Kidney epithelial cell (primary cell): ENCODE measurements at regions not wholly inside any gene's neighbourhood (a gene's known extent, or its start where the extent isn't known, plus 50 kb on each side); places are given as distances from the start of the nearest gene placed in this dataset.
"Not testable (repeated sequence)": the region's sequence is repeated elsewhere in the genome, so short reads cannot be mapped to it uniquely, and the experiment has no call there.

Experiments used
- DNase-seq: peaks from one replicate; pipeline ENCODE4 v3.0.0-alpha.2; 2010; ENCODE audit warnings: low read depth
- H3K27me3 ChIP-seq: 2 replicates; pipeline ENCODE4 v1.6.0; 2011; ENCODE audit warnings: low read length; ENCODE audit not compliant: control insufficient read depth, insufficient read depth
- H3K36me3 ChIP-seq: 2 replicates; pipeline ENCODE4 v1.5.1; 2011; ENCODE audit warnings: low read length; ENCODE audit not compliant: control insufficient read depth, insufficient read depth
- H3K4me3 ChIP-seq: 2 replicates; pipeline ENCODE4 v1.5.1; 2011; ENCODE audit warnings: low read depth, mild to moderate bottlenecking, control low read depth, low read length
- TF ChIP-seq, protein P1 (sequence below): IDR thresholded peaks from 2 replicates; pipeline ENCODE4 v1.5.1; 2011; ENCODE audit warnings: mild to moderate bottlenecking, moderate library complexity, low read length, control low read depth, inconsistent platforms; ENCODE audit not compliant: insufficient read depth, poor library complexity, severe bottlenecking

GRCh38 chr12:13900718-13901117 lies 80.7 kb downstream of the GRIN2B start:
- TF ChIP-seq, protein P1, sequence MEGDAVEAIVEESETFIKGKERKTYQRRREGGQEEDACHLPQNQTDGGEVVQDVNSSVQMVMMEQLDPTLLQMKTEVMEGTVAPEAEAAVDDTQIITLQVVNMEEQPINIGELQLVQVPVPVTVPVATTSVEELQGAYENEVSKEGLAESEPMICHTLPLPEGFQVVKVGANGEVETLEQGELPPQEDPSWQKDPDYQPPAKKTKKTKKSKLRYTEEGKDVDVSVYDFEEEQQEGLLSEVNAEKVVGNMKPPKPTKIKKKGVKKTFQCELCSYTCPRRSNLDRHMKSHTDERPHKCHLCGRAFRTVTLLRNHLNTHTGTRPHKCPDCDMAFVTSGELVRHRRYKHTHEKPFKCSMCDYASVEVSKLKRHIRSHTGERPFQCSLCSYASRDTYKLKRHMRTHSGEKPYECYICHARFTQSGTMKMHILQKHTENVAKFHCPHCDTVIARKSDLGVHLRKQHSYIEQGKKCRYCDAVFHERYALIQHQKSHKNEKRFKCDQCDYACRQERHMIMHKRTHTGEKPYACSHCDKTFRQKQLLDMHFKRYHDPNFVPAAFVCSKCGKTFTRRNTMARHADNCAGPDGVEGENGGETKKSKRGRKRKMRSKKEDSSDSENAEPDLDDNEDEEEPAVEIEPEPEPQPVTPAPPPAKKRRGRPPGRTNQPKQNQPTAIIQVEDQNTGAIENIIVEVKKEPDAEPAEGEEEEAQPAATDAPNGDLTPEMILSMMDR, result no peak
- no peaks in the 10 kb centered on the region for H3K36me3 ChIP-seq
- H3K4me3 ChIP-seq, result no peak overlapping the region
- H3K27me3 ChIP-seq, result no peaks in the 10 kb centered on the region
- no peak for DNase-seq

DNA sequence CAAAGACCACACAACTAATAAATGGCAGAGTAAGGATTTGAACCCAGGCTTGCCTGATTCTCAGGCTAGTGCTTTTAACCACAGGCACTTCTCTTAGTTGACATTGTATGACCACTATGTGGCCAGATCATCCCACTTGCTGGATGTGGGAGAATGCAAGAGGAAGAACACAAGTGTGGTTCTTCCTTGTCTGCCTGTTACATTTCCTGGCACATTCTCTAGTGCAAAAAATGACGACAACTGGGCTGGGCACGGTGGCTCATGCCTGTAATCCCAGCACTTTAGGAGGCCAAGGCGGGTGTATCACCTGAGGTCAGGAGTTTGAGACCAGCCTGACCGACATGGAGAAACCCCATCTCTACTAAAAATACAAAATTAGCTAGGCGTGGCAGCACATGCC lies 83.0 kb downstream of the GRIN2B start:
- DNase-seq, H3K27me3 ChIP-seq, H3K4me3 ChIP-seq, H3K36me3 ChIP-seq: not testable (repeated sequence)

- no peak overlapping the region for H3K4me3 ChIP-seq
- DNase-seq, result no peak
- no peaks in the 10 kb centered on the region for H3K27me3 ChIP-seq
- TF ChIP-seq, protein P1, result no peak
- H3K36me3 ChIP-seq, result no peaks in the 10 kb centered on the region
Measured at GRCh38 chr12:13897811-13898210, 83.6 kb downstream of the GRIN2B start.

- no peaks in the 10 kb centered on the region for H3K27me3 ChIP-seq
- DNase-seq, result no peak
- H3K36me3 ChIP-seq, result no peaks in the 10 kb centered on the region
- TF ChIP-seq, protein P1, result no peak
- no peak overlapping the region for H3K4me3 ChIP-seq
Measured at GRCh38 chr12:13896063-13896626, 85.3 kb downstream of the GRIN2B start.

DNA sequence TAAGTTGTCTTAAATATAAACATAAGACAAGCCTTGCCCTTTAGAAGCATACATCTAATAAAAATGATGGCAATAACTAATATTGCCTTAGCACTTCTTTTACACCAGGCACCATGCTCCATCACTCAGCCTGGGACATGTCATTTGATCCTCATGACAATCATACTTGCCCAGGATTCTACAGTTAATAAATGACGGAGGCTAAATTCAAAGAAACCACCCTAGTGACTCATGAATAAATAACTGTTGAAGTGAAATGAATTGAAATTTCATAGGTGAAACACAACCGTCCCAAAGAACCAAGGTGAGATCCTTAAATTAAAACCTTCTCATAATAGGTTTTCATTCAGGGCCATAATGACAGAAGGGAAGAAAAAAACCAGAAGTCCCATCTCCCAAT lies 89.5 kb downstream of the GRIN2B start:
- TF ChIP-seq, protein P1, result no peak
- H3K4me3 ChIP-seq, result no peak overlapping the region
- DNase-seq, result no peak

GRCh38 chr12:13890943-13891342 lies 90.5 kb downstream of the GRIN2B start:
- Histone ChIP-seq H3K27me3 (no peaks in the 10 kb centered on the region), H3K36me3 (no peaks in the 10 kb centered on the region), H3K4me3 (no peak overlapping the region)
- DNase-seq, result no peak
- TF ChIP-seq, protein P1, result no peak

More for the DNA sequence above, 89.5 kb downstream of the GRIN2B start:
- Histone ChIP-seq H3K27me3 (no peaks in the 10 kb centered on the region), H3K36me3 (no peaks in the 10 kb centered on the region)
